ENCODE measurements at regions not wholly inside any gene's neighbourhood (a gene's known extent, or its start where the extent isn't known, plus 50 kb on each side); places are given as distances from the start of the nearest gene placed in this dataset.

DNA sequence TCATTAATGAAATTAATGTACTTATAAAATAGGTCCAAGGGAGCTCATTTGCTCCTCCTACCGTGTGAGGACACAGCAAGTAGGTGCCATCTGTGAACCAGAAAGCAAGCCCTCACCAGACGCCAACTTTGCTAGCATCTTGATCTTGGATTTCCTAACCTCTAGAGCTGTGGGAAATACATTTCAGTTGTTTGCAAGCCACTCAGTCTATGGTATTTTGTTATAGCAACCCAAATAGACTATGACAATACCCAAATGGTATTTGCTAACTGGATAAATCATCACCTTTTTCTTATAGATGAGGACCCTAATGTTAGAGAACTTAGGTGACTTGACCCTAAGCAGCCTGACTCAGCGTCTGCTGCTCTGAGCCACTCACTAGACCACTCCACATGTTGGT, 379.6 kb downstream of the HRH4 start:
- no peak for DNase-seq

DNA sequence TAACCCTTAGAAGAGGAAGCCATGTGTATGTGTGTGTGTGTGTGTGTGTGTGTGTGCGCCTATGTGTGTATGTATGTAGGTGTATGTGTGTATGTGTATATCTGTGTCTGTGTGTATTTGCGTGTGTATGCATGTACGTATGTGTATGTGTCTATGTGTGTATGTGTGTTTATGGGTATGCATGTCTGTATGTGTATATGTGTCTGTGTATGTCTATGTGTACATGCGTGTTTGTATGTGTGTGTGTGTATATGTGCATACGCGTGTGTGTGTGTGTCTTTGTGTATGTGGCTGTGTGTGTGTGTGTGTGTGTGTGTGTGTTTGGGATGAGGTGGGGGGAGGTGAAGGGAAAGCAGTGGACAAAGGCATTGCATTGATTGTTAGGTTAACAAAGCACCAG, 380.2 kb downstream of the HRH4 start:
- DNase-seq: no peak

DNA sequence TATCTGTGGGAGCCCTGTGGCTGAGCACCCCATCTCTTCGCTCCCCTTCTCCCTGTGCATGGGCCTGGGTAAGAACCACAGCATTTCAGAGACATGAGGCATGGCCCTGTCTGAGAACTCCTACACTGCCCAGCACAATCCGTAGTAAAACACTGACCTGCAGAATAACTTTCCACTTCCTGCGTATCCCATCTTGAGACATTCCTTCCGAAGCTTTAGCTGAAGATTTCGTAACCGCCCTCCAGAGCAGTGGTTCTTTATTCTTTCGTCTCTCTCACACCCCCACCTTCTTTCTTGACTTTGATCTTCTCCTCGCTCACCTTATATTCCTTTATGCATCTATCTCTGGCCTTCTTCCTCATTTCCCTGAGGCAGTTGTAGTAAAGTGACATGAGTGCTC, 381.1 kb downstream of the HRH4 start:
- no peak for DNase-seq

DNA sequence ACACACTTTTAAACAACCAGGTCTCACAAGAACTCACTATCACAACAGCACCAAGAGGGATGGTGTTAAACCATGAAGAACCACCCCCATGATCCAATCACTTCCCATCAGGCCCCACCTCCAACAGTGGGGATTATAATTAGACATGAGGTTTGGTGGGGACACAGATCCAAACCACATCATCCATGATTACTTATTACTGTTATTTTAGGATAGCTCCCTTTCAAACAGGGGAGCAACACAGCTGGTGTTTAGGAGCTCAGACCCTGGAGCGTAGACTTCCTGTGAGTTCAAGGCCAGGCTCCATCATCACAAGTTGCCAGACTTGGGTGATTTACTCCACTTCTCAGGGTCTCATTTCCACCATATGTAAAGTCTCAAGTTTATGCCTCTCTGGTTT, 382.7 kb downstream of the HRH4 start:
- DNase-seq: no peak

DNA sequence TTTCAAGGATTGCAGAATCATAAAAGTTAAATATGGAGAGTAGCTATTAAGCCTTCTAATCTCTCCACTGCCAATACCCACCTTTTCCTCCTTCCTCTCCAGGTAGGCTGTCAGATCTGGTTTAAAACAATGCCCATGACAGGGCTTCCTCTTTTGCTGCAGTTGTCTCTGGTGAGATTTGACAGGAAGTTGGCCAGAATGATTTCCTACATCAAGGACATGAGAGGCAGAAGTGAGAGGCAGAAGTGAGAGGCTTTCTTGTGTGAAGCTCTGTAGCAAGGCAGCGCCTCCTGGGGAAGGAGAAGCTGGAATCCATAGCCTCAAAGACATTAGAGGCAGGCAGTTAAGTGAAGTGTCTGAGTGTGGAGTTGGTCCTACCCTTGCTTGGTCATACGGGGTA, 385.7 kb downstream of the HRH4 start:
- DNase-seq: no peak

DNA sequence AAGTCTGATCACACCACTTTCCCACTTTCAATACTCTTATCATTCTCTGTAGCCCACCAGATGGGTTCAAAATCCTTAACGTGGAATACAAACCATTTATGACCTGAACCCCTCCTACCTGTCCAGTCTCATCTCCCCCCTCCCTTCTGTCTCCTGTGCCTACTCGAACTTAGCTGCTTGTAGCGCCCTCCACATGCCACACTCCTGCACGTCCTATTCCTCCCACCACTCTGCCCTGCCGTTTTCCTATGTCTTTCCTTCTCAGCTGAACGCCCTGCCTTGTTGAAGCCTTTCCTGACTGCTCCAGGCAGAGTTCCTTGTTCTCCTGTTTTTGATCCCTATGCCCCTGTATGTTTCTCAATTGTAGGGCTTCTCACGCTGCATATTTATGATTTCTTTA, 390.1 kb downstream of the HRH4 start:
- no peak for DNase-seq

DNA sequence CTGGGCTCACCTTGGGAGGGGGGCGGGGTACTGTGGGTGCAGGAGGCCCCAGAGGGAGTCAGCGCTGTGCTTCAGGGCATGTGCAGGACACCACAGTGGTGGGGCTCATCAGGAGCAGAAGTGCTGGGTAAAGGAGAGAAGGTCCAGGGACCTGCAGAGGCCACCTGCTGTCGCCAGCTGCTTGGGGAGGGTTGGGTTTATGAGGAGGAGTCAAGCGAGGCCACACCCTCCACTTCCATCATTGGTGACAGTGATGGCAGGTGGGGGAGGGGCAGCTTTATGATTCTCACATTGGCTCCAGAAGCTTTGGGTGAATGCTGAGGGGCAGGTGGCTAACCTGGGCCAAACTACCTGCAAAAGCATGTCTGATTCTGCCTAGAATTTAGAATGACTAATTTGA, 392.6 kb downstream of the HRH4 start:
- no peak for DNase-seq

DNA sequence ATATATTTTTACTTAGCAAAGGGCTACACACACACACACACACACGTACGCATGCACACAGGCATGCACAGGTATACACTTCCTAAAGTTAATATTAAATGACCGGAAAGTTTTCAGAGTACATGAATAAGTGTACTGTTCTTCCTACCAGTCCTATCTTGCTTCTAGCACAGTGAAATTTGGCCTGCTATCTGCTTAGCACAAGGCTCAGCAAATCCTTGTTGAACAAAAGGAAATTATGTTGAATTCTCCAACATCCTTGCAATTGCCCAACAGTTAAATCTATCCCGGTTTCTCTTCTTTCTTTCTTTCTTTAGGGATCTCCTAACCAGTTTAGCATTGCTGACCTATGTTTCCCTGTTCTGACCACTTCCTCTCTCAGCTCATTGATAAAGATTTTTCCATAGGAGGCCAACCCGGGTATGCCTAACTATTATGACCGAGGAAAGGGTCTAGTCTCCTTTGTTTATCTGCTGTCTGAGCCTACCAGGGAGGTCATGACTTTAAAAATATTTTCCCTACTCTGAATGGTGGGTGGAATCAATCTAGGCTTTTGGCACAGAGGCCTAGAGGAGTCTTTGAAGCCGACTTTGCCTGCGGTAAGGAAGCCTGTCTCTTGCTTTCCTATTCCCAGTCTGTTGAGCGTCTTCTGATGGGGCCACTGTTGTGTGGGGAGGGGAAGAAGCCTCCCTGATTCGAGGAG, 400.7 kb downstream of the HRH4 start:
- DNase-seq: no peak

DNA sequence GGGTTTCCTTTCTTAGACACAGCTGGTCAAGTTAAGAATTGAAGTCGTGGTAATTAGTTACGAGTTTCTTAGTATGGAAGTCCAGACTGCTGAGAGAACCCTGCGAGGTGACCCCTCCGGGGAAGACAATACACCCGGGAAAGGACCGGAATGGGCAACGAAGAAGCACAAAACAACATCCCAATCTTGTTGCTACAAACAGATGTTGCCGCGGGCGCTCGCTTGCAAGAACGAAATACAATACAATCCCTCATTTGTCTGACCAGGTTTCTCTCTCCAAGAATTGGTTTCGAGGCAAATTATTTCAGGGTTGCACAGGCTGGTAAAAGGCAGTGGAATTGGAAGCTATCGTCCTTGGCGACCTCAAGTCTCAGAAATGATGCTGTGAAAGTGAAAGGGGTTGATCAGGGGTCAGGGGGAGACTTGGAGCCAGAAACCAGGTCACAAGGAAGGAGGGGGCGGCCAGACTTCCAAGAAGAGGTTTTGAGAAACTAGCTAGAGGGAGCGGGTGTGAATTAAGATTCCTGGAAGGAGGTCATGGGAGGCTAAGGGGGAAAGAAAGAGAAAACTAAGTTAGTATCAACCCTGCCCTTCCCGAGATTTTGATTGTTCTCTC, 401.9 kb downstream of the HRH4 start:
- DNase-seq: no peak

DNA sequence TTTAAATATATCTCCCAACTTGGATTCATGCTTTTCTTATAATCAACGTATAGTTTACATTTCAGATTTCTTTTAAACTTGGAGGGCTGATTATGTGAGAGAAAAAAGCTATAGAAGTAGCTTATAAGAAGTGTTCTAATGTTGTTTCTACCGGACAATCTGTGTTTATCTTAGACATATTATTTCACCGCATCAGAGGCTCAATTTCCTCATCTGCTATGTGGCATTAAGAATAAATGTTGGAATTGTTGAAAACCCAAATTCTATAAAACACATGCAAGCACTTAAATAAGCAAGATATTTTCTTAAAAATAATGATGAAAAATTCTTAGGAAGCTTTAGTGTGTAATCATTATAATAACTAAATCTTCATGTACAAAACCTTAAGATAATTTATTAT, 407.9 kb downstream of the HRH4 start:
- DNase-seq: no peak

DNA sequence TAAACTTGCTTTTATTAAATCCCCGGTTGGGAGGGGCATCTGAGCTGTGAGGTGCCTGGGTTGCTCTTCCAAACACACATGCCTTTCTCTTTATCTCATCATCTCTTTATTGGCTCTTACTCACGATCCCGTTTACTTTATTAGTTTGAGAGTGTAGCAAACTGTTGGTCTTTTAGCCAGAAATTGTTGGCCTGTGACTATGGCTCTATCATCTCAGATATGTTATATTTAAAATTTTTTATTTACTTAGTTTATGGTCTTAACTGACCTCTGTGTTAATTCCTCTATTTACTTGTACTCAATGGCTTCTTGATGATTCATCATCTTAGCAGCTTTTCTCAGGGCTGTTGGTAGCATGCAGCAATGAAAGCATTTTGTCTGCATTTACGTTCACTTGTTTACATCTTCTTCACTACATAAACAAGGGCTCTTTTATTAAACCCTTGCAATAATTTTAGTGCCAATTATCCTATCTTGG, 408.4 kb downstream of the HRH4 start:
- no peak for DNase-seq

DNA sequence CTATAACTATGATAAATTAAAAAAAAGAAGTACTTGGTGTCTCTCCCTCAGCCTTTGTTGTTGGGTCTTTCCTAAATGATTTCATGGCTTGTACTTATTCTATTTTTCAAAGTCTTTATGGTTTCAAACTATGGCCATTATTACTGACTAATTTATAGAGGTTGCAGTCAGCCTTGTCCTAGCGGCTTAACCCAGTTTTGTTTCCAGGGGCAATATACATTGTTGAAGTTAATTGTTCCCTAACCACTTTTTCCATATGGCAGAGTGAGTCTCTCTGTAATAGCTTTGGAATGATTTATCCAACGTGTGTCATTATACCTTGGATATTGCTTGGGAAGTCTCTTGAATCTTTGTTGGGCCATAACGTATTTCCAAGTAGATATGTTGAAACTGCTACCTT, 408.8 kb downstream of the HRH4 start:
- no peak for DNase-seq

DNA sequence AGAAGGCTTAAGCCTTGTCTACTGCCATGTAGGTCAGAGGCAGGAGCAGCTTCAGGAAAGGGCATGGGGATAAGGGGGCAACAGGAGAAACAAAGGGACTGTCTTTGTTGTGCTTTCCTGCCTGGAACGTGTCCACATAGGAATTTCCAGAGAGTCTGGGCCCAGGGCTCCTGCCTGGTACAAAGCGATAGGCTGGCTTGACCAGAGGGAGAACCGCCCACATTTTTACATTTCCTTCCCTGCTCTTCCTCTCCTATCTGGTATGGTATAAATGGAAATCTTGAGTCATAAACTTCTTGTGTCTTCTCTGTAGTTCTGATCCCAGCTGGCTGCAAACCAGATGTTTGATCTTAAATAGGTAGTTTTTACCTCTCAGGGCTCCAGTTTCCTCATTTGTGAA, 414.8 kb downstream of the HRH4 start:
- DNase-seq: no peak

DNA sequence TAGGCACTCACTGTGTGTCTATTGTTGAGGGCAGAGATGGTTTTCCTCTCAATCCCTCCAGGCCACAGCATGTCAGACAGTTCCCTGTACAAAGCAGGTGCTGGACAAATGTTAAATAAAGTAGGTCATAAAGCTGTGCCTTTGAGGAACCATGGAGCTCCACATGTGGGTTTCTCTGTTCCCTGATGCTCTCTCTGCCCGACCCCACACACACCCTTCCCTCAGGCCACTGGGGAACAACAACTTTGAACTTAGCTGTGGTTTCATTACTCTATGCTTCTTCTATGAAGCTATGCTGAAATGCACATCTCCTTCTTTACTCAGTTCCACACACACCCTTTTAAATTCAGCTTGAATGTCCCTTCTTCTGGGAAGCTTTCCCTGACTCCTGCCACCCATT, 415.3 kb downstream of the HRH4 start:
- no peak for DNase-seq

DNA sequence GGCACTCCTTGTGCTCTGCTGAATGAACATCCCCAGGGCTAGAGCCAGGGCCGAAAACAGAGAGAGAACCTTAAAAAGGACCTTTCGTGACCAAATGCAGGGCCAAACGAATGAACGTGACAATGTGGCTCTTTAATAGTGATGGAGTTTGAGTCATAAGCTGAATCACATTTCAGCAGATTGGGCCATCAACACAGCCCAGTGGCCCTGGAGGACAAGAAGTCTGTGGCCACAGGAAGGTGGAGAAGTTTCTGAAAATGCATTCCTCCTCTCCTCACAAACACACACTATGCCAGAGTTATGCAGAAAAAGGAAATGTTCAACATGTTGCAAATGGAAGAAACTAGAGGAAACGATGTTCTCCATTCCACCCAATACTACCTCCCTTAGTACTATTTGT, 415.8 kb downstream of the HRH4 start:
- DNase-seq: no peak

DNA sequence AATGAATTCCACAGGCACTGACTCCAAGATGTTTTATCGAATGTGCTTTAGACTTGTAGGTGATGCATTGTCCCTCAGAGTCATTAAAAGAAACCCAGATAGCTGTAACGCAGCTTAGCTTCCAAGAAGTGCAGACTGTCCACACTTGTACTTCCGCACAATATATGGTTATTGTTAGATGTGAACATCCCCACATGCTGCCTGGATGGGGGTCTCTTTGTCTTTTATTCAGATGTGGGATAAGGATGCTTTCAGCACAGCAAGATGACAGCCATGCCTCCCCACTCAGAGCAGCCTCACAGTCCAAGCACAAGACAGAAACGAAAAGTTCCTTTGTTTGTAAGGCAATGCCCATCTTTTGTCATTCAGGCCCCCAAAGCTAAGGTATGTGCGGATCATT, 416.6 kb downstream of the HRH4 start:
- no peak for DNase-seq

DNA sequence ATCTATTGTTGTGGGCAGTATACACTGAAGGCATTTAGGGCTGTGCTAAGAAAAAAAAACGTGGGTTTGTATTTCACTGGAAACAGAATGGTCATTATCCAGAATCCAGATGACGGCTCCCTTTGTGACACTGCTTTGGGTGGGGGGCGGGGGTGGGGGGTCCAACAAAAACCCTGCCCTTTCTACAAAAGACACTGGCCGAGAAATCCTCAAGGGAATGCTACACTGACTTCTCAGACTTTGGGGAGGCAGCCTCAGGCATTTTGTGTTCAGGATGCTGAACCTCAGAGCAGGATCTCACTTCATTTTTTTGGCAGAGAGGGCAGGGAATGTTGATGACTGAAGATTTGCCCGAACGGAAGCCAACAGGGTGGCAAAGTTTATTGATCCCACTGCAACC, 417.1 kb downstream of the HRH4 start:
- DNase-seq: no peak

DNA sequence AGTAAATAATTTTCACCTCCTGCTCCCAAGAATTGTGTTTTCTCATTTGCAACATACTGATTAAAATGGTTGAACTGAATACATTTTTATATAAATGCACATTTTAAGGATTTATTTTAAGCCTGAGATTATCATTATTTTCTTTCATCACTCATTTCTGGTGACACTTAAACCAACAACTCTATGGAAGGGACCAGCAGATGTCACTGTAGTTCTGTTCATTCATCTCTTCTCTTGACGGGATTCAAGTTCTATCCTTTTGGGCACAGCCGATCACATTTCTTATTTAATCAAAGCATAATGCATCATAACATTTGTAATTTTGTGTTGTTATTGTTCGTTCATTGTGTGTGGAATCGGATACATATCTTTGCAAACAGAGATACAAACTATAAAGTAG, 417.9 kb downstream of the HRH4 start:
- no peak for DNase-seq

DNA sequence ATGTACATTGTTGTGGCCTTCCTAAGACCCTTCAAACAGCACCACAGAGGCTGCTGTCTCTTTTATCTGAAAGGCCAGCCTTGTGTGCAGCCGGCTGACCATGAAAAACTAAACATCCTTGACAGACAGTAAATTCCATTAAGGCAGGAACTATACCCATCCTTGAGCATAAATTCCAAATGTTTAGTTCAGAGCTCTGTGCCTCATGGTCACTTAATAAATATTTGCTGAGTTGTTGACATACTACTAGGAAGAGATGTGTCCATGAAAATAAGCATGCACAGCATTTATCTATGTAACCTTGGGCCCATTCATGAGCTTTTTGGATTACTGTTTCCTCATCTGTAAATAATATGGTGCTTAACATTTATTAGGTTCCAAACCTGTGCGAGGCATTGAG, 424.8 kb downstream of the HRH4 start:
- no peak for DNase-seq

DNA sequence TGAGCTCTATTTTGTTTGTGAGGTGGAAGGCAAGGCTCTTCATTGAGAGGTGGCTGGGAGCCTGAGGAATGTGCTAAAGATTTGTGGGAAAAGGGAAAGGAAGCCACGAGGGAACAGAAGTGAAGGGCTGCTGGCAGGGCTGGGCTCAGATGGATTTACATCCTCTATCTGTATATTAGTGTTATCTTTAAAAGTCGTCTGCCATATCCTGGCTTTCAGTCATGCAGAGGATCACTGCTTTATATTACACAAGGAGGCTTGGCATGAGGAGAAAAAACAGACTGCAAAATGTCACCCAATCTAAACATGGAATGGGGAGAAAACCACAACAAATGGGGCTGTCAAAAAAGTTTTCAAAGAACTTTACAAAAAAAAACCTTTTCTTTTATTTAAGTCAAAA, 434.4 kb downstream of the HRH4 start:
- no peak for DNase-seq

DNA sequence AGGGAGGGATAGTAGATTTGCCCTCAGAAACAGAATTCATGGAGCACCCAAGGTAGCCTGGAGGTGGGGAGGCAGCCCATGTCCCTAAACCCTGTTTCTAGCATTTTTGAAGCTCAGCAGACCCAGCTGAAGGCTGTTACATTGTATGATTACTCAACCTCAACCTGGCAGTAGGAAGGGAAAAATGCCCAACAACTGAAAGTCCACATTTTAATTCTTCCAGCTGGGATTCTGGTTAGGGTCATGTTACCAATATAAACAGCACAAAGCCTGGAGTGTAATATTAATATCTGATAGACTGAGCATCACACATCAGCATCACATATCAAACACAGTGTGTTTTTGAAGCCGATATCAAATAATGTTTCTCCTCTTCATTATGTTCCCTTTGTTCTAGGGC, 437.0 kb downstream of the HRH4 start:
- DNase-seq: no peak

DNA sequence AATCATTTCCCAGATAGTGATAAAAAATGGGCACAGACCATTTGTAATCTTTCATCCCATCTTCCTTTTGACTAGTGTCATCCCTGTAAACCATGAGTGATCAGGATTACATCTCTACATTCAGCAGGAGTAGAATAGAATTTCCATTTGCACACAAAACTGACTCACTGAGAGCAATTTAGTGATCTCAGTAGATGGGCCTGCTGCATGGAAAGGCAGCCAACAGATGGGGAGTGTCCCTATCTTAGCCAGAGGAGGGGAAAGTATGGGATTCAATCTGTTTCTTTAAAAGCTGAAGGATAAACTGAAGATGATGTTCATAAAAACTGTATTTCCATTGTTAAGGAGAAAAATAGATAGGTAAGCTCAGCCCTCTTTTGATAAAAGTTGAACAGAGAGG, 441.7 kb downstream of the ZNF521 start:
- DNase-seq: no peak

DNA sequence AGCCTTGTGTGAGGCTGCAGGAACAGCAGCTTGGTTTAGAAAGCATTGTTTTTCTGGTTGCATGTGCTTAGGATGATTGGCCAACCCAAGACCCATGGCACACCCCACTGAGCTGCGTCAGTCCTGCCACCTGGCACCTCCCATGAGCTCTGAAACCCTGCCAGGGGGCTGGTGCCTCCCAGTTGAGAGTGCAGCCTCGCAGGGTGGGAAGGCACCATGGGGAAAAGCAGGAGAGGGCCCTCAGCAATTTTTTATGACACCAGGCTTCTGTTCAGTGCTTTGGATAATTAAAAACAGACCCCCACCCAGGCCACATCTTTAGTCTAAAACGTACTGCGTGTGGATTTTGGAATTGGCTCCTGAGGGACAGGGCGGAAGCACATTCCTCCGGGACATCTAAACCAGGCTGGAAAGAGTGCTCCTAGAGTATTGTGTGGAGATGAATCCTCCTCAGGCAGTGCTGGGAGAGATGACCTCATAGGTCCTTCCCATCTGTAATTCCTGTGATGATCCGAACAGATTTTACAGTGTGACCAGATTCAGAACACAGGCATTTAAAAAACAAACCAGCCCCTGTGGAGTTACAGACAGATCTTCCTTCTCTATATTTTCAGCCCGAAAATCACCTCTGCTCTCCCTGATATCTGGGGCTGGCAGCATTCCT, 438.3 kb downstream of the ZNF521 start:
- no peak for DNase-seq

DNA sequence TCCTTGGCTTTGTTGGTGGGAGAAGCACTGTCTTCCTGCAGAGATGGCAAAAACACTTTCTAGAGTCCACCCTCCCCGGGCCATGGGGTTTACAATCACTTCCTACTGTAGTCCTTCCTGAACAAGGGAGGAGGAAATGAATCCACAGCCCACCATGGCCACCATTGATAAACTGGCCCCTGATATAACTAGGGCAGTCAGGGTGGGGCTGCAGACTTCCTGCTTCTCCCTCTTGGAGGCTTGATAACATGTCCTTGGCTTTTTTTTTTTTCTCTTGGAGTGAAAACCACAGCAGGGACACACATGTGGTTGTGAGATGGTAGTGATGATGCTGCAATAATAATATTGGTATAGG, 437.8 kb downstream of the ZNF521 start:
- DNase-seq: no peak

DNA sequence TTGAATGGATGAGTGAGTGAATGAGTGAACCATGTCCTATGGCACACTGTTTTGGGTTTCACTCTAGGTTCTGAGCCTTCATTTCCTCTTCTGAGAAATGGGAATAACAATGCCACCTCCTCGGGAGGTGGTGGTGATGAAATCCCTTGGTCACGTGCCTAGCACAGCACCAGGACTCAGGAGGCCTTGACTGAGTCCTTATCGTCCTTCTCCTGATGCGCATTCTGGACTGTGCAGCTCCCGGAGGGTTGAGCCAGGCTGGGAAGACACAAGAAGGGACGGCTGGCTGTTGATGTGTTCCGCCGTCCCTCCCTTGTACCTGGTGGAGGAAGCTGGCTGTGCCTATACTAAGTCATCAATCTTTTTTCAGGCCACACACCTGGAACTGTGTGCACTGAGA, 437.3 kb downstream of the ZNF521 start:
- DNase-seq: no peak

All from NCI-H2107 (cell line).